Upper lobe of right lung (tissue), 1 donor: ENCODE measurements at regions not wholly inside any gene's neighbourhood (a gene's known extent, or its start where the extent isn't known, plus 50 kb on each side); places are given as distances from the start of the nearest gene placed in this dataset.
"Not testable (repeated sequence)": the region's sequence is repeated elsewhere in the genome, so short reads cannot be mapped to it uniquely, and the experiment has no call there.

ENCODE experiments used
- ATAC-seq: fragments of 200-7000 bp; cut with Tn5 transposase; one replicate; pipeline ENCODE4 v1.9.1; 2020; ENCODE audit warnings: mild to moderate bottlenecking, moderate library complexity
- DNase-seq: peaks from one replicate; pipeline ENCODE4 v3.0.0-alpha.2; 2020
- H3K27ac ChIP-seq: fragments of 200-600 bp; one replicate; pipeline ENCODE4 v1.8.0; 2022
- H3K27me3 ChIP-seq: fragments of 200-600 bp; one replicate; pipeline ENCODE4 v1.8.0; 2022; ENCODE audit warnings: mild to moderate bottlenecking
- H3K36me3 ChIP-seq: fragments of 200-600 bp; one replicate; pipeline ENCODE4 v1.8.0; 2022
- H3K4me1 ChIP-seq: fragments of 200-600 bp; one replicate; pipeline ENCODE4 v1.8.0; 2022
- H3K4me3 ChIP-seq: fragments of 200-600 bp; one replicate; pipeline ENCODE4 v1.8.0; 2022; ENCODE audit warnings: mild to moderate bottlenecking
- H3K9me3 ChIP-seq: fragments of 200-600 bp; one replicate; pipeline ENCODE4 v1.8.0; 2022
- intact Hi-C: fragments of 100-400 bp; cut with DNase I; formaldehyde crosslinking; loops from one replicate; pipeline ENCODE4 v1.11.0; 2022
- TF ChIP-seq, protein P1 (sequence below): fragments of 200-600 bp; IDR thresholded peaks from one replicate; pipeline ENCODE4 v1.8.0; 2022; ENCODE audit warnings: antibody characterized with exemption
- donor health status: DM: no; HTN: yes; CAD: no; lungs with severe emphysema.

DNA sequence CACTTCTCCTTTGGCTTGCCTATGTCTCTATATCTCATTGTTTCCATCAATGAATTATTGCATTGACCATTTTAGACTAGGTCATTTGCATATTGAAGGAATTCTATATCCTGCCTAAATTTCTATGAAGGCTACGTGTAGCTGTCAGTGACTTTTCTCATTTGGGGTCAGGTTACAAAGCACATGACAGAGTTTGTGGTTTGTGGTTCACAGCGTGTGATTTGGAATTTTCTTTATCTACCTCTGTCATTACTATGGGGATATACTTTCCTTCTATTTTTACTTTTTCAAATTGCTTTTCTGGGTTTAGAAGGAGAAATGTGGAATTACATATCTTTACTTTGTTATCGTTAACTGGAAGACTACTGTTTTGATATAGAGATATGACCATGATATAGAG, 317.3 kb upstream of the CFAP20DC start:
- H3K36me3 ChIP-seq, result no peaks in the 10 kb centered on the region
- no peak for DNase-seq
- H3K9me3 ChIP-seq, result no peaks in the 10 kb centered on the region

DNA sequence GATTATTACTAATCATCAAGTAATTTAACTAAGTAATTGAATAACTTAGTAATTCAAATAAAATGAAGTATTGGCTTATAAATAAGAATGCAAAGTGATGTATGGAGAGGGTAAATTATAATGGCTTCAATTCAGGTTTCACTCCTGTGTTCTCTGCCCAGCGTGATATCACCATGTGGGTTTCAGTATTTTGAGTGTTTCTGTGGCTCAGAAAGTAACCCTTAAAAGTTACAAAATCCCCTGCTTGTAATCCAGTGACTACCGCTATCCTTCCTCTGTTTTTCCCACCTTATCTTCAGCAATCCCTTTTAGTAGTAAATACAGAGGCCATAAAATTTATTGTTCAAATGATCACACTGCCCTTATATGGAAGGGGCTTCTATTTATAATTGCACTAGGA, 316.4 kb upstream of the CFAP20DC start:
- Histone ChIP-seq H3K4me1 (no peaks in the 10 kb centered on the region), H3K27ac (no peak overlapping the region), H3K4me3 (no peak overlapping the region), H3K27me3 (no peaks in the 10 kb centered on the region), H3K36me3 (no peaks in the 10 kb centered on the region), H3K9me3 (no peaks in the 10 kb centered on the region)
- TF ChIP-seq, protein P1, sequence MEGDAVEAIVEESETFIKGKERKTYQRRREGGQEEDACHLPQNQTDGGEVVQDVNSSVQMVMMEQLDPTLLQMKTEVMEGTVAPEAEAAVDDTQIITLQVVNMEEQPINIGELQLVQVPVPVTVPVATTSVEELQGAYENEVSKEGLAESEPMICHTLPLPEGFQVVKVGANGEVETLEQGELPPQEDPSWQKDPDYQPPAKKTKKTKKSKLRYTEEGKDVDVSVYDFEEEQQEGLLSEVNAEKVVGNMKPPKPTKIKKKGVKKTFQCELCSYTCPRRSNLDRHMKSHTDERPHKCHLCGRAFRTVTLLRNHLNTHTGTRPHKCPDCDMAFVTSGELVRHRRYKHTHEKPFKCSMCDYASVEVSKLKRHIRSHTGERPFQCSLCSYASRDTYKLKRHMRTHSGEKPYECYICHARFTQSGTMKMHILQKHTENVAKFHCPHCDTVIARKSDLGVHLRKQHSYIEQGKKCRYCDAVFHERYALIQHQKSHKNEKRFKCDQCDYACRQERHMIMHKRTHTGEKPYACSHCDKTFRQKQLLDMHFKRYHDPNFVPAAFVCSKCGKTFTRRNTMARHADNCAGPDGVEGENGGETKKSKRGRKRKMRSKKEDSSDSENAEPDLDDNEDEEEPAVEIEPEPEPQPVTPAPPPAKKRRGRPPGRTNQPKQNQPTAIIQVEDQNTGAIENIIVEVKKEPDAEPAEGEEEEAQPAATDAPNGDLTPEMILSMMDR, result no peak
- intact Hi-C loops, result no loop called here
- DNase-seq, result no peak
- no peak for ATAC-seq

More for the DNA sequence above, 317.3 kb upstream of the CFAP20DC start:
- Histone ChIP-seq H3K27me3 (no peaks in the 10 kb centered on the region), H3K4me1 (no peaks in the 10 kb centered on the region), H3K4me3 (no peak overlapping the region), H3K27ac (no peak overlapping the region)
- intact Hi-C loops, result no loop called here
- TF ChIP-seq, protein P1, result no peak
- no peak for ATAC-seq

DNA sequence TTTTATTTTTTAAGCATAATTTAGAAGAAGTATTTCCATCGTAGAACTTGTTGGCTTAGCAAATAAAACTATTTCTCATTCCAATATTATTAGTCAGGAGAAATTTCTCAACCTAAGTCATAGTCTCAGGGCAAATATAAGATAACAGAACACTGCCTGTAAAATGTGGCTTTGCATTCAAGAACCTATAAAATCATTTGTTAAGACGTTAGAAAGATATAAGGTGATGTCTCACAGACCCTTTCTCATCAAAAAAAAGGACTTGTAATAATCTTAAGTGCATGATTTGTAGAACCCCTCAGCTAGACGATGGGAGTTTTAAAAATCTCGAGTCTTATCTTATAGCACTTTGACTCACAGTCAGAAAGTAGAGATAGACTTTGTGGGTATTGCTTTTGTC, 314.7 kb upstream of the CFAP20DC start:
- DNase-seq (no peak), ATAC-seq (no peak)
- H3K27me3 ChIP-seq, result no peaks in the 10 kb centered on the region
- H3K4me1 ChIP-seq, result no peaks in the 10 kb centered on the region
- no peak overlapping the region for H3K27ac ChIP-seq
- no peaks in the 10 kb centered on the region for H3K9me3 ChIP-seq
- intact Hi-C loops, result no loop called here
- no peak overlapping the region for H3K4me3 ChIP-seq
- TF ChIP-seq, protein P1, result no peak
- H3K36me3 ChIP-seq, result no peaks in the 10 kb centered on the region

DNA sequence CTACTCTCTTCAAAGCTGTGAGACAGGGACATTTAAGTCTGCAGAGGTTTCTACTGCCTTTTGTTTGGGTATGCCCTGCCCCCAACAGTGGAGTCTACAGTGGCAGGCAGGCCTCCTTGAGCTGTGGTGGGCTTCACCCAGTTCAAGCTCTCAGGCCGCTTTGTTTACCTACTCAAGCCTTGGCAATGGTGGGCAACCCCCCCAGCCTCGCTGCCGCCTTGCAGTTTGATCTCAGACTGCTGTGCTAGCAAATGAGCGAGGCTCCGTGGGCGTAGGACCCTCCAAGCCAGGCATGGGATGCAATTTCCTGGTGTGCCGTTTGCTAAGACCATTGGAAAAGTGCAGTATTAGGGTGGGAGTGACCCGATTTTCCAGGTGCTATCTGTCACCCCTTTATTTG, 310.5 kb upstream of the CFAP20DC start:
- H3K9me3 ChIP-seq, ATAC-seq, H3K27me3 ChIP-seq, H3K4me3 ChIP-seq, intact Hi-C loops, H3K27ac ChIP-seq, H3K4me1 ChIP-seq, DNase-seq, H3K36me3 ChIP-seq: not testable (repeated sequence)

DNA sequence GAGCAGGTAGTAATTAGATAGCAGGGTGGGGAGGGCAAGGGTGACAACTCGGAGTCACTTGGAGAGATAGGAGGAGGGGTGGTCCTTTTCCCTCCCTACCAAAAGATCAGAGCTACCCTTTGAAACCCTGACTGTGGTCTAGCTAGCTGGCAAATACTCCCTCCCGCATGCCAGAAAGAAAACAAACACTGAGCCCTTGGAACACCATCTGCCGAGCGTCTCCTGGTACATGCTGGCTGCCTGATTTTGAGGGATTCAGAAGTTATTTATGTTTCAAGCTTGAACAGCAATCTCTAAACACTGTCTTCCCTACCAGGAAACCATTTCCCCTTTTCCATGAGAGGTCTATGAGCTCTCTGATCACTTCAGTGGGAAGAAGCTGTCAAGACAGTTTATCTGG, 291.6 kb upstream of the CFAP20DC start:
- Histone ChIP-seq H3K36me3 (no peaks in the 10 kb centered on the region), H3K4me3 (no peak overlapping the region), H3K27ac (no peak overlapping the region), H3K4me1 (no peaks in the 10 kb centered on the region), H3K9me3 (no peaks in the 10 kb centered on the region), H3K27me3 (no peaks in the 10 kb centered on the region)
- no peak for DNase-seq
- intact Hi-C loops, result no loop called here
- TF ChIP-seq, protein P1, result no peak
- ATAC-seq, result no peak

DNA sequence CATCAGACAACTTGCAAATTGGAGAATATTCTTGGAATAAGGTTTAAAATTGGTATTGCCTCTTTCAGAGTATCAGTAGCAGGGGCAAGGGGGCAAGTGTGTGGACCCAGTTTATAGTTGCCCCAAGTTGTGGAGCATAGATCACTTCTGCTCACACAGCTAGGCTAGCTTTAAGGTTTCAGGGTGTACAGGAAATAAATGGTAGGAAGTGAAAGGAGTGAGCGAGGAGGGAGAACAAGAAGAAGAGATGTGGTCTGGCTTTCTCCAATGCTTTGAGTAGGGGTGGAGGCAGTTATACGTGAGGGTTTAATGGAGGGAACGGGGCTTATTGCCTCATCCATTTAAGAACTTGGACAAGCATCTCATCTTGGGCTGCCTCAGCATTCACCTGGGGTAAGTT, 290.0 kb upstream of the CFAP20DC start:
- DNase-seq (no peak), ATAC-seq (no peak)
- no peaks in the 10 kb centered on the region for H3K27me3 ChIP-seq
- no peaks in the 10 kb centered on the region for H3K4me1 ChIP-seq
- no peak overlapping the region for H3K4me3 ChIP-seq
- H3K36me3 ChIP-seq, result no peaks in the 10 kb centered on the region
- intact Hi-C loops, result no loop called here
- H3K27ac ChIP-seq, result no peak overlapping the region
- TF ChIP-seq, protein P1, result no peak
- no peaks in the 10 kb centered on the region for H3K9me3 ChIP-seq
